SHP77 (cell line): ENCODE measurements at regions not wholly inside any gene's neighbourhood (a gene's known extent, or its start where the extent isn't known, plus 50 kb on each side); places are given as distances from the start of the nearest gene placed in this dataset.

Experiments used
- DNase-seq, 2 experiments: peaks; one replicate each; lab custom pipeline; 2025; lab: John Stamatoyannopoulos, UW

GRCh38 chr4:180652533-180652932 is 1590.7 kb upstream of the TENM3 start:
- no peak for DNase-seq

GRCh38 chr4:180655886-180656285 is 1587.3 kb upstream of the TENM3 start:
- DNase-seq, result no peak

- no peak for DNase-seq
Observed at GRCh38 chr4:180657881-180658280, 1585.3 kb upstream of the TENM3 start.

- peak; percentile 37 to 76 for DNase-seq
Observed at GRCh38 chr4:180664766-180665368, 1578.3 kb upstream of the TENM3 start.

GRCh38 chr4:180665481-180665880 is 1577.7 kb upstream of the TENM3 start:
- DNase-seq, result no peak

GRCh38 chr4:180665994-180666824 is 1577.0 kb upstream of the TENM3 start:
- peak; percentile 55 to 69 for DNase-seq

GRCh38 chr4:180668732-180669131 is 1574.5 kb upstream of the TENM3 start:
- no peak for DNase-seq

GRCh38 chr4:180669680-180670079 is 1573.5 kb upstream of the TENM3 start:
- no peak for DNase-seq

GRCh38 chr4:180674619-180675358 is 1568.4 kb upstream of the TENM3 start:
- no peak for DNase-seq

GRCh38 chr4:180675359-180675650 is 1567.9 kb upstream of the TENM3 start:
- peak in 1 of 2 experiments; percentile 49 for DNase-seq

- DNase-seq, result no peak
Observed at GRCh38 chr4:180680305-180680704, 1562.9 kb upstream of the TENM3 start.

- no peak for DNase-seq
Observed at GRCh38 chr4:180682776-180683175, 1560.4 kb upstream of the TENM3 start.

- DNase-seq, result no peak
Observed at GRCh38 chr4:180683186-180683585, 1560.0 kb upstream of the TENM3 start.

GRCh38 chr4:180688480-180688879 is 1554.7 kb upstream of the TENM3 start:
- DNase-seq, result no peak

- no peak for DNase-seq
Observed at GRCh38 chr4:180694875-180695274, 1548.3 kb upstream of the TENM3 start.

- DNase-seq, result no peak
Observed at GRCh38 chr4:180695851-180696250, 1547.4 kb upstream of the TENM3 start.

GRCh38 chr4:180696460-180697092 is 1546.6 kb upstream of the TENM3 start:
- no peak for DNase-seq

GRCh38 chr4:180698550-180699195 is 1544.5 kb upstream of the TENM3 start:
- no peak for DNase-seq

GRCh38 chr4:180706766-180707165 is 1536.4 kb upstream of the TENM3 start:
- no peak for DNase-seq

- no peak for DNase-seq
Observed at GRCh38 chr4:180710628-180711337, 1532.4 kb upstream of the TENM3 start.

- no peak for DNase-seq
Observed at GRCh38 chr4:180717451-180718033, 1525.7 kb upstream of the TENM3 start.
